ENCODE measurements at regions not wholly inside any gene's neighbourhood (a gene's known extent, or its start where the extent isn't known, plus 50 kb on each side); places are given as distances from the start of the nearest gene placed in this dataset.

GRCh38 chr21:35510957-35511695 lies 462.0 kb upstream of the RUNX1 start:
- ATAC-seq: no peak
- TF ChIP-seq PPARA (CRISPR knock-in tag; IDR thresholded peaks at IDR 0.05; ENCODE audit: borderline replicate concordance) (no peak), ZNF8 (CRISPR knock-in tag; IDR thresholded peaks at IDR 0.05) (no peak), POU6F1 (CRISPR knock-in tag; IDR thresholded peaks at IDR 0.05; ENCODE audit: borderline replicate concordance, low read depth) (no peak), ZNF70 (CRISPR knock-in tag; IDR thresholded peaks at IDR 0.05) (no peak), TOX (CRISPR knock-in tag; IDR thresholded peaks at IDR 0.05; ENCODE audit: borderline replicate concordance) (no peak), ISL1 (CRISPR knock-in tag; IDR thresholded peaks at IDR 0.05) (no peak), ZFP3 (CRISPR knock-in tag; IDR thresholded peaks at IDR 0.05) (no peak), BACH2 (CRISPR knock-in tag; IDR thresholded peaks at IDR 0.05; ENCODE audit: borderline replicate concordance) (no peak), ZC3H10 (CRISPR knock-in tag; IDR thresholded peaks at IDR 0.05) (no peak), CREB5 (CRISPR knock-in tag; IDR thresholded peaks at IDR 0.05; ENCODE audit: low read depth) (no peak), ZNF565 (CRISPR knock-in tag; conservative IDR thresholded peaks at IDR 0.05; ENCODE audit: low read depth) (no peak), ARNTL (CRISPR knock-in tag; IDR thresholded peaks at IDR 0.05; ENCODE audit: borderline replicate concordance, low read depth) (no peak)

- ATAC-seq: no peak
- TF ChIP-seq ZNF565 (CRISPR knock-in tag; conservative IDR thresholded peaks at IDR 0.05; ENCODE audit: low read depth): no peak
- no peak for TF ChIP-seq PPARA (CRISPR knock-in tag; IDR thresholded peaks at IDR 0.05; ENCODE audit: borderline replicate concordance)
- no peak for TF ChIP-seq CSDC2 (CRISPR knock-in tag; IDR thresholded peaks at IDR 0.05)
- TF ChIP-seq GLIS3 (CRISPR knock-in tag; IDR thresholded peaks at IDR 0.05): no peak
- TF ChIP-seq ZNF8 (CRISPR knock-in tag; IDR thresholded peaks at IDR 0.05): no peak
- TF ChIP-seq CREB5 (CRISPR knock-in tag; IDR thresholded peaks at IDR 0.05; ENCODE audit: low read depth): no peak
- TF ChIP-seq ESRRG (CRISPR knock-in tag; IDR thresholded peaks at IDR 0.05): no peak
- no peak for TF ChIP-seq POU6F1 (CRISPR knock-in tag; IDR thresholded peaks at IDR 0.05; ENCODE audit: borderline replicate concordance, low read depth)
- TF ChIP-seq ZNF70 (CRISPR knock-in tag; IDR thresholded peaks at IDR 0.05): no peak
- TF ChIP-seq ARNTL (CRISPR knock-in tag; IDR thresholded peaks at IDR 0.05; ENCODE audit: borderline replicate concordance, low read depth): no peak
- TF ChIP-seq CSRNP3 (CRISPR knock-in tag; IDR thresholded peaks at IDR 0.05): no peak
- TF ChIP-seq TSHZ2 (CRISPR knock-in tag; IDR thresholded peaks at IDR 0.05): no peak
- TF ChIP-seq SNAI2 (CRISPR knock-in tag; IDR thresholded peaks at IDR 0.05): no peak
- no peak for TF ChIP-seq TCF4 (CRISPR knock-in tag; IDR thresholded peaks at IDR 0.05; ENCODE audit: borderline replicate concordance)
Measured at GRCh38 chr21:35510294-35510693, 461.2 kb upstream of the RUNX1 start.

All from SK-N-SH treated with all-trans-retinoic acid at 6 μM for 48 hours (cell line).